Panc1 (cell line): ENCODE measurements at regions not wholly inside any gene's neighbourhood (a gene's known extent, or its start where the extent isn't known, plus 50 kb on each side); places are given as distances from the start of the nearest gene placed in this dataset.

Experiments
- POLR2AphosphoS5 ChIP-seq: IDR thresholded peaks from 2 replicates; pipeline ENCODE4 v1.6.1; 2012; ENCODE audit warnings: mild to moderate bottlenecking, low read depth, low read length, moderate library complexity
- TF ChIP-seq, protein P1 (sequence below): fragments of 450-650 bp; IDR thresholded peaks from 2 replicates; pipeline ENCODE4 v1.5.1; 2017; ENCODE audit warnings: mild to moderate bottlenecking

DNA sequence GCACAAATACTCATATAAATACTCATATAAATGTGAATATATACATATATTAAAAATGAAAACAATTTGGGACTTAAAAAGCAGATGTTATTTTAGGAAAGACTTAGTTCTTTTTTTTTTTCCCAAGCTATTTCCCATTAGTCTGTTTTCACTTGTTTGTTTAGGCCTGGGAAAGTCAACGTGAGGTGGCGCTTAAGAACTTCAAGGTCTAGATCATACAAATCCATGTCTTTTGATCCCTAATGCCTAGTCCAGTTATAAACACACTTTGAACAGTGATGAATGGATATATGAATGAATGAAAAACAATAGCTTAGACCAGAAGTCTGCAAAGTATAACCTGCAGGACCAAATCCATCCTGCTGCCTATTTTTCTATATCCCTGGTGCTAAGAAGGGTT, 224.5 kb downstream of the CGGBP1 start:
- TF ChIP-seq, protein P1, sequence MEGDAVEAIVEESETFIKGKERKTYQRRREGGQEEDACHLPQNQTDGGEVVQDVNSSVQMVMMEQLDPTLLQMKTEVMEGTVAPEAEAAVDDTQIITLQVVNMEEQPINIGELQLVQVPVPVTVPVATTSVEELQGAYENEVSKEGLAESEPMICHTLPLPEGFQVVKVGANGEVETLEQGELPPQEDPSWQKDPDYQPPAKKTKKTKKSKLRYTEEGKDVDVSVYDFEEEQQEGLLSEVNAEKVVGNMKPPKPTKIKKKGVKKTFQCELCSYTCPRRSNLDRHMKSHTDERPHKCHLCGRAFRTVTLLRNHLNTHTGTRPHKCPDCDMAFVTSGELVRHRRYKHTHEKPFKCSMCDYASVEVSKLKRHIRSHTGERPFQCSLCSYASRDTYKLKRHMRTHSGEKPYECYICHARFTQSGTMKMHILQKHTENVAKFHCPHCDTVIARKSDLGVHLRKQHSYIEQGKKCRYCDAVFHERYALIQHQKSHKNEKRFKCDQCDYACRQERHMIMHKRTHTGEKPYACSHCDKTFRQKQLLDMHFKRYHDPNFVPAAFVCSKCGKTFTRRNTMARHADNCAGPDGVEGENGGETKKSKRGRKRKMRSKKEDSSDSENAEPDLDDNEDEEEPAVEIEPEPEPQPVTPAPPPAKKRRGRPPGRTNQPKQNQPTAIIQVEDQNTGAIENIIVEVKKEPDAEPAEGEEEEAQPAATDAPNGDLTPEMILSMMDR: no peak
- no peak for TF ChIP-seq POLR2AphosphoS5
